ENCODE measurements at regions not wholly inside any gene's neighbourhood (a gene's known extent, or its start where the extent isn't known, plus 50 kb on each side); places are given as distances from the start of the nearest gene placed in this dataset.

DNA sequence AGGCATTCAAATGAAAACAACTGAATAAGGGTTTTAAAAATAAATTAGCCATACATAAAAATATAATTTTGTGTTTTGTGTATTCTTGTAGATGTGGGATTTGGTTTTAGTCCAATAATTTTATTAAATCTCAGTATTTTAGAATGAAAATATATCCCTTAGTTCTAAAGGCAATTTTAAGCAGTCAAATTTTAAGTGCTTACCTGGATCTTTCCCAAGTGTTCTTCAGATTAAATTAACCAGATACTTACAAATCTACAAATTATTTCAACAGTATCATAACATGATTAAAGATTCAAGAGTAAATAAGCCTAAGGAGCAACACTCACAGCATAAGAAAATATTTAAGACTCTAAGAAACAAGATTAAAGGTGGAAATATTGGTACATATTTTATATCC is 275.0 kb upstream of the RBMS3 start:
- TF ChIP-seq, protein P1, sequence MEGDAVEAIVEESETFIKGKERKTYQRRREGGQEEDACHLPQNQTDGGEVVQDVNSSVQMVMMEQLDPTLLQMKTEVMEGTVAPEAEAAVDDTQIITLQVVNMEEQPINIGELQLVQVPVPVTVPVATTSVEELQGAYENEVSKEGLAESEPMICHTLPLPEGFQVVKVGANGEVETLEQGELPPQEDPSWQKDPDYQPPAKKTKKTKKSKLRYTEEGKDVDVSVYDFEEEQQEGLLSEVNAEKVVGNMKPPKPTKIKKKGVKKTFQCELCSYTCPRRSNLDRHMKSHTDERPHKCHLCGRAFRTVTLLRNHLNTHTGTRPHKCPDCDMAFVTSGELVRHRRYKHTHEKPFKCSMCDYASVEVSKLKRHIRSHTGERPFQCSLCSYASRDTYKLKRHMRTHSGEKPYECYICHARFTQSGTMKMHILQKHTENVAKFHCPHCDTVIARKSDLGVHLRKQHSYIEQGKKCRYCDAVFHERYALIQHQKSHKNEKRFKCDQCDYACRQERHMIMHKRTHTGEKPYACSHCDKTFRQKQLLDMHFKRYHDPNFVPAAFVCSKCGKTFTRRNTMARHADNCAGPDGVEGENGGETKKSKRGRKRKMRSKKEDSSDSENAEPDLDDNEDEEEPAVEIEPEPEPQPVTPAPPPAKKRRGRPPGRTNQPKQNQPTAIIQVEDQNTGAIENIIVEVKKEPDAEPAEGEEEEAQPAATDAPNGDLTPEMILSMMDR (IDR thresholded peaks at IDR 0.05) = no peak
- H3K36me3 Mint-ChIP-seq = no peaks in the 10 kb centered on the region
- Histone ChIP-seq H3K9me3 (ENCODE audit: control insufficient read depth, insufficient read depth, low read length) (no peaks in the 10 kb centered on the region), H3K27ac (ENCODE audit: low read length) (no peak overlapping the region), H3K4me3 (ENCODE audit: low read length) (no peak overlapping the region), H3K4me1 (ENCODE audit: control insufficient read depth, insufficient read depth, low read length) (no peaks in the 10 kb centered on the region), H3K27me3 (ENCODE audit: control insufficient read depth, insufficient read depth, low read length) (no peaks in the 10 kb centered on the region), H3K36me3 (ENCODE audit: control insufficient read depth, insufficient read depth, low read length) (no peaks in the 10 kb centered on the region)
- intact Hi-C loops (cut with micrococcal nuclease) = no loop called here
- H3K9me3 Mint-ChIP-seq = peaks cover 3% of the 10 kb centered on the region in 2 donors
- no peaks in the 10 kb centered on the region for H3K4me1 Mint-ChIP-seq
- ATAC-seq (no peak), DNase-seq (no peak)
- no peaks in the 10 kb centered on the region for H3K27me3 Mint-ChIP-seq (ENCODE audit: low read depth in 2 of 2)
- no peak overlapping the region for H3K4me3 Mint-ChIP-seq
- H3K27ac Mint-ChIP-seq = no peak overlapping the region

DNA sequence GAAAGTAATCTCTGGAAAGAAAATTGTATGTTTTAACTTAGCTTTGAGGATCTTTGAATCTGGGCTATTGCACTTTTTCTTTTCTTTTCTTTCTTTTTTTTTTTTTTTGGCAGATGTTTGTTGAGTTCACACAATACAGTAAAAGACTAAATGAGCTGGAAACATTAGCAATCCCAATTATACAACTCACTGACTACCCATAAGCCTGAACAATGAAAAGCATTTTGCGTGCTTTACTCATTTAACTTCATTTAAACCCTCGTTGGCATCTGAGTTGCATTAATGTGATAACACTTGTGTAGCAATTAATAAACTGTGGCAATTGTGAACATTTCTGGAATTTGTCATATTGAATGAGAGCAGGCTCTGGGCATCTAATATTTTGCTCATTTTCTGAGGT is 269.4 kb upstream of the RBMS3 start:
- H3K9me3 ChIP-seq (ENCODE audit: control insufficient read depth, insufficient read depth, low read length) = no peaks in the 10 kb centered on the region
- Mint-ChIP-seq H3K27me3 (ENCODE audit: low read depth in 2 of 2) (no peaks in the 10 kb centered on the region), H3K9me3 (peaks cover 1 to 8% of the 10 kb centered on the region in 2 donors), H3K27ac (no peak overlapping the region), H3K36me3 (peaks cover 5% of the 10 kb centered on the region), H3K4me3 (no peak overlapping the region), H3K4me1 (no peaks in the 10 kb centered on the region)
- DNase-seq (no peak), ATAC-seq (no peak)
- 38% methylated on average over 1 of the region's 2 CpGs for WGBS (ENCODE audit: insufficient coverage)
- H3K36me3 ChIP-seq (ENCODE audit: control insufficient read depth, insufficient read depth, low read length) = no peaks in the 10 kb centered on the region
- no peaks in the 10 kb centered on the region for H3K4me1 ChIP-seq (ENCODE audit: control insufficient read depth, insufficient read depth, low read length)
- H3K4me3 ChIP-seq (ENCODE audit: low read length) = no peak overlapping the region
- no peaks in the 10 kb centered on the region for H3K27me3 ChIP-seq (ENCODE audit: control insufficient read depth, insufficient read depth, low read length)
- no peak overlapping the region for H3K27ac ChIP-seq (ENCODE audit: low read length)
- TF ChIP-seq, protein P1 (IDR thresholded peaks at IDR 0.05) = no peak
- intact Hi-C loops (cut with micrococcal nuclease) = no loop called here

DNA sequence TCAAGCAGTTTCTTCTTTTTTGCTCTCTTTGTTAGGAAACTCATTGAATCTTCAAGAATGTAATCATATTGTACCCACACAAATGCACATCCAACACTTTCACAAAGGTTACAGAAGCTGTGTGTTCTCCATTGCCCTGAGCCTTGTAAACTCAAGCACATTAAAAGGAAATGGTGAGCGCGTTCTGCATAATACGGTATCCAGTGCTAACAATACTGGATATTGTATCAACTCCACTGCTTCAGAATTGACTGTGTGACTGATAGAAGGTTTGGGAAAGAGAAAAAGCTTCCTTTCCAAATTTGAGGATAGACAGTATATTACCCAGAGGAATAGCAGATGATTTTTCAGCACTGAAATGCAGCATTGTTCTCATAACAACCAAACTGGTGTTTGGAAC is 268.9 kb upstream of the RBMS3 start:
- no peak overlapping the region for H3K27ac ChIP-seq (ENCODE audit: low read length)
- no peak overlapping the region for H3K27ac Mint-ChIP-seq
- no peaks in the 10 kb centered on the region for H3K36me3 ChIP-seq (ENCODE audit: control insufficient read depth, insufficient read depth, low read length)
- no peaks in the 10 kb centered on the region for H3K9me3 ChIP-seq (ENCODE audit: control insufficient read depth, insufficient read depth, low read length)
- TF ChIP-seq, protein P1 (IDR thresholded peaks at IDR 0.05) = no peak
- intact Hi-C loops (cut with micrococcal nuclease) = no loop called here
- WGBS (ENCODE audit: insufficient coverage) = 90% methylated on average over 3 of the region's 3 CpGs
- H3K4me1 Mint-ChIP-seq = no peaks in the 10 kb centered on the region
- H3K4me3 ChIP-seq (ENCODE audit: low read length) = no peak overlapping the region
- H3K27me3 ChIP-seq (ENCODE audit: control insufficient read depth, insufficient read depth, low read length) = no peaks in the 10 kb centered on the region
- peaks cover 4 to 10% of the 10 kb centered on the region in 2 donors for H3K9me3 Mint-ChIP-seq
- no peaks in the 10 kb centered on the region for H3K27me3 Mint-ChIP-seq (ENCODE audit: low read depth in 2 of 2)
- peaks cover 7% of the 10 kb centered on the region for H3K36me3 Mint-ChIP-seq
- ATAC-seq (no peak), DNase-seq (no peak)
- no peak overlapping the region for H3K4me3 Mint-ChIP-seq
- no peaks in the 10 kb centered on the region for H3K4me1 ChIP-seq (ENCODE audit: control insufficient read depth, insufficient read depth, low read length)

DNA sequence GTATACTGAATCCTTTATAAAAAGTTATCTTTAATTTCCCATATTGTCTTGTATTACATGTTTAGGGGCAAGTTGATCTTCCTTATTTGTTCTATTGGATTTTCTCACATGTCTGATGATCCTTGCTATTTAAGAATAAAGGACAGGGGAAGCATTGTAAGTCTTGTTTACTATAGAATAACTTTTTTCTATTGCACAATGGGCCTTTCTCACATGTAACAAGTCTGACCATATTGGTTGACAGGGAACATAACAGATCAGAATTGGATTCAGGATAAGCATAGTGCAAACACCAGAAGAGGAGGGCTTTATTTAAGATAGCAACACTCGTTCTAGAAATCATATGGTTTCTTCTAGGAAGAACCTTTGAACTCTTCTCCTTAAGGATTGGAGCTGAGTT is 257.9 kb upstream of the RBMS3 start:
- Histone ChIP-seq H3K27ac (ENCODE audit: low read length) (no peak overlapping the region), H3K4me1 (ENCODE audit: control insufficient read depth, insufficient read depth, low read length) (no peaks in the 10 kb centered on the region), H3K27me3 (ENCODE audit: control insufficient read depth, insufficient read depth, low read length) (no peaks in the 10 kb centered on the region), H3K9me3 (ENCODE audit: control insufficient read depth, insufficient read depth, low read length) (peaks cover 3% of the 10 kb centered on the region), H3K4me3 (ENCODE audit: low read length) (no peak overlapping the region), H3K36me3 (ENCODE audit: control insufficient read depth, insufficient read depth, low read length) (no peaks in the 10 kb centered on the region)
- Mint-ChIP-seq H3K27me3 (ENCODE audit: low read depth in 2 of 2) (no peaks in the 10 kb centered on the region), H3K27ac (no peak overlapping the region), H3K36me3 (no peaks in the 10 kb centered on the region), H3K9me3 (peaks cover 10 to 13% of the 10 kb centered on the region in 2 donors), H3K4me1 (no peaks in the 10 kb centered on the region), H3K4me3 (no peak overlapping the region)
- intact Hi-C loops (cut with micrococcal nuclease) = no loop called here
- TF ChIP-seq, protein P1 (IDR thresholded peaks at IDR 0.05) = no peak
- DNase-seq (no peak), ATAC-seq (no peak)
- 100% methylated on average over 1 of the region's 1 CpG for WGBS (ENCODE audit: insufficient coverage)
